OCI-LY3 (cell line): ENCODE measurements at regions not wholly inside any gene's neighbourhood (a gene's known extent, or its start where the extent isn't known, plus 50 kb on each side); places are given as distances from the start of the nearest gene placed in this dataset.

ENCODE experiments used
- H2AFZ ChIP-seq: fragments of 200-600, 300-600 bp; shearing (Covaris generic); 2 replicates; pipeline ENCODE4 v1.6.0; 2014; ENCODE audit warnings: antibody characterized with exemption, low read depth, low read length
- H3K27ac ChIP-seq: fragments of 200-600, 300-600 bp; sonication (generic); 2 replicates; pipeline ENCODE4 v1.5.1; 2014; ENCODE audit warnings: mild to moderate bottlenecking, low read length, moderate library complexity, mixed read lengths
- H3K27me3 ChIP-seq: fragments of 200-600, 300-600 bp; sonication (generic); 2 replicates; pipeline ENCODE4 v1.6.1; 2014; ENCODE audit warnings: low read depth, low read length, mixed read lengths
- H3K36me3 ChIP-seq: fragments of 200-600, 300-600 bp; sonication (generic); replicated peaks from 2 replicates; pipeline ENCODE3; 2014; ENCODE audit warnings: low read depth, low read length, mixed read lengths
- H3K4me1 ChIP-seq: fragments of 300-600, 200-600 bp; sonication (generic); 2 replicates; pipeline ENCODE4 v1.6.1; 2014; ENCODE audit warnings: low read length, mixed read lengths
- H3K4me2 ChIP-seq: fragments of 200-600, 300-600 bp; sonication (generic); 2 replicates; pipeline ENCODE4 v1.6.1; 2014; ENCODE audit warnings: low read length, mixed read lengths
- H3K4me3 ChIP-seq: fragments of 300-600, 200-600 bp; sonication (generic); 2 replicates; pipeline ENCODE4 v1.5.1; 2014; ENCODE audit warnings: antibody characterized with exemption, mild to moderate bottlenecking, low read length, moderate library complexity
- H3K79me2 ChIP-seq: fragments of 300-600, 200-600 bp; shearing (Covaris generic); 2 replicates; pipeline ENCODE4 v1.6.1; 2014; ENCODE audit warnings: mild to moderate bottlenecking, low read length, mixed read lengths
- H3K9ac ChIP-seq: fragments of 300-600, 200-600 bp; shearing (Covaris generic); 2 replicates; pipeline ENCODE4 v1.6.0; 2014; ENCODE audit warnings: mild to moderate bottlenecking, low read length, moderate library complexity
- H3K9me3 ChIP-seq: fragments of 200-600, 300-600 bp; shearing (Covaris generic); 2 replicates; pipeline ENCODE4 v1.6.1; 2014; ENCODE audit warnings: low read length, mixed read lengths; ENCODE audit not compliant: insufficient read depth
- H4K20me1 ChIP-seq: fragments of 200-600, 300-600 bp; sonication (generic); 2 replicates; pipeline ENCODE4 v1.6.1; 2016; ENCODE audit warnings: low read length, mixed read lengths; ENCODE audit not compliant: insufficient read depth
- CTCF ChIP-seq: fragments of 200-600, 300-600 bp; sonication (generic); IDR thresholded peaks from 2 replicates; pipeline ENCODE4 v1.5.1; 2014; ENCODE audit warnings: antibody characterized with exemption, low read length, low read depth
- EZH2phosphoT487 ChIP-seq: fragments of 200-600 bp; shearing (Covaris generic); IDR thresholded peaks from 2 replicates; pipeline ENCODE4 v1.6.1; 2018; ENCODE audit warnings: antibody characterized with exemption, mixed run types, low read depth

GRCh38 chr12:46435029-46435428 is 62.5 kb upstream of the SLC38A2 start:
- TF ChIP-seq CTCF (no peak), EZH2phosphoT487 (no peak)
- no peaks in the 10 kb centered on the region for H3K27me3 ChIP-seq
- no peaks in the 10 kb centered on the region for H3K79me2 ChIP-seq
- no peak overlapping the region for H3K4me3 ChIP-seq
- H3K27ac ChIP-seq: no peak overlapping the region
- H3K9ac ChIP-seq: no peak overlapping the region
- no peak overlapping the region for H3K4me2 ChIP-seq
- no peaks in the 10 kb centered on the region for H3K4me1 ChIP-seq
- no peaks in the 10 kb centered on the region for H3K36me3 ChIP-seq
- H3K9me3 ChIP-seq: no peaks in the 10 kb centered on the region
- H2AFZ ChIP-seq: no peak overlapping the region
- H4K20me1 ChIP-seq: no peaks in the 10 kb centered on the region

- no peaks in the 10 kb centered on the region for H3K79me2 ChIP-seq
- no peaks in the 10 kb centered on the region for H4K20me1 ChIP-seq
- no peak overlapping the region for H3K27ac ChIP-seq
- TF ChIP-seq CTCF (no peak), EZH2phosphoT487 (no peak)
- no peak overlapping the region for H3K4me3 ChIP-seq
- no peaks in the 10 kb centered on the region for H3K27me3 ChIP-seq
- H3K9ac ChIP-seq: no peak overlapping the region
- no peaks in the 10 kb centered on the region for H3K9me3 ChIP-seq
- H3K36me3 ChIP-seq: no peaks in the 10 kb centered on the region
- no peak overlapping the region for H3K4me2 ChIP-seq
- no peak overlapping the region for H2AFZ ChIP-seq
- H3K4me1 ChIP-seq: no peaks in the 10 kb centered on the region
Measured at GRCh38 chr12:46433829-46434228, 61.3 kb upstream of the SLC38A2 start.

GRCh38 chr12:46432325-46432724 is 59.8 kb upstream of the SLC38A2 start:
- H3K36me3 ChIP-seq: no peaks in the 10 kb centered on the region
- no peaks in the 10 kb centered on the region for H3K79me2 ChIP-seq
- H3K27me3 ChIP-seq: no peaks in the 10 kb centered on the region
- no peak overlapping the region for H3K4me3 ChIP-seq
- H3K9ac ChIP-seq: no peak overlapping the region
- no peaks in the 10 kb centered on the region for H4K20me1 ChIP-seq
- H3K27ac ChIP-seq: no peak overlapping the region
- H3K4me1 ChIP-seq: no peaks in the 10 kb centered on the region
- H3K4me2 ChIP-seq: no peak overlapping the region
- TF ChIP-seq CTCF: no peak
- TF ChIP-seq EZH2phosphoT487: no peak
- no peaks in the 10 kb centered on the region for H3K9me3 ChIP-seq
- no peak overlapping the region for H2AFZ ChIP-seq

GRCh38 chr12:46430340-46430948 is 57.9 kb upstream of the SLC38A2 start:
- no peaks in the 10 kb centered on the region for H3K36me3 ChIP-seq
- H3K4me3 ChIP-seq: no peak overlapping the region
- no peak for TF ChIP-seq CTCF
- TF ChIP-seq EZH2phosphoT487: no peak
- H3K27me3 ChIP-seq: no peaks in the 10 kb centered on the region
- no peak overlapping the region for H2AFZ ChIP-seq
- no peak overlapping the region for H3K4me2 ChIP-seq
- no peaks in the 10 kb centered on the region for H3K79me2 ChIP-seq
- H4K20me1 ChIP-seq: no peaks in the 10 kb centered on the region
- H3K27ac ChIP-seq: no peak overlapping the region
- no peak overlapping the region for H3K9ac ChIP-seq
- H3K4me1 ChIP-seq: no peaks in the 10 kb centered on the region
- no peaks in the 10 kb centered on the region for H3K9me3 ChIP-seq
